Left ventricle myocardium inferior (tissue), 1 donor: ENCODE measurements at regions not wholly inside any gene's neighbourhood (a gene's known extent, or its start where the extent isn't known, plus 50 kb on each side); places are given as distances from the start of the nearest gene placed in this dataset.

ENCODE experiments used
- DNase-seq: peaks from one replicate; pipeline ENCODE4 v3.0.0-alpha.2; 2020
- H3K27ac ChIP-seq: fragments of 200-600 bp; replicated peaks from 2 replicates; pipeline ENCODE4 v1.8.0; 2021
- H3K27me3 ChIP-seq: fragments of 200-600 bp; 2 replicates; pipeline ENCODE4 v1.8.0; 2021; ENCODE audit warnings: low read depth
- H3K36me3 ChIP-seq: fragments of 200-600 bp; 2 replicates; pipeline ENCODE4 v1.8.0; 2021
- H3K4me1 ChIP-seq: fragments of 200-600 bp; 2 replicates; pipeline ENCODE4 v1.8.0; 2021
- H3K4me3 ChIP-seq: fragments of 200-600 bp; 2 replicates; pipeline ENCODE4 v1.8.0; 2021; ENCODE audit warnings: mild to moderate bottlenecking, moderate library complexity
- H3K9me3 ChIP-seq: fragments of 200-600 bp; replicated peaks from 2 replicates; pipeline ENCODE4 v1.8.0; 2021
- intact Hi-C: fragments of 100-400 bp; cut with micrococcal nuclease; formaldehyde crosslinking; loops from one replicate; pipeline ENCODE4 v1.11.0; 2022
- TF ChIP-seq, protein P1 (sequence below): fragments of 200-600 bp; IDR thresholded peaks from 2 replicates; pipeline ENCODE4 v1.8.0; 2021; ENCODE audit warnings: antibody characterized with exemption, mild to moderate bottlenecking, borderline replicate concordance
- donor health status: DM: no; HTN: yes; CAD: no; lungs with severe emphysema.

- no peaks in the 10 kb centered on the region for H3K36me3 ChIP-seq
- no peaks in the 10 kb centered on the region for H3K27me3 ChIP-seq
- peak overlapping the region; percentile 26 for H3K27ac ChIP-seq
- TF ChIP-seq, protein P1, sequence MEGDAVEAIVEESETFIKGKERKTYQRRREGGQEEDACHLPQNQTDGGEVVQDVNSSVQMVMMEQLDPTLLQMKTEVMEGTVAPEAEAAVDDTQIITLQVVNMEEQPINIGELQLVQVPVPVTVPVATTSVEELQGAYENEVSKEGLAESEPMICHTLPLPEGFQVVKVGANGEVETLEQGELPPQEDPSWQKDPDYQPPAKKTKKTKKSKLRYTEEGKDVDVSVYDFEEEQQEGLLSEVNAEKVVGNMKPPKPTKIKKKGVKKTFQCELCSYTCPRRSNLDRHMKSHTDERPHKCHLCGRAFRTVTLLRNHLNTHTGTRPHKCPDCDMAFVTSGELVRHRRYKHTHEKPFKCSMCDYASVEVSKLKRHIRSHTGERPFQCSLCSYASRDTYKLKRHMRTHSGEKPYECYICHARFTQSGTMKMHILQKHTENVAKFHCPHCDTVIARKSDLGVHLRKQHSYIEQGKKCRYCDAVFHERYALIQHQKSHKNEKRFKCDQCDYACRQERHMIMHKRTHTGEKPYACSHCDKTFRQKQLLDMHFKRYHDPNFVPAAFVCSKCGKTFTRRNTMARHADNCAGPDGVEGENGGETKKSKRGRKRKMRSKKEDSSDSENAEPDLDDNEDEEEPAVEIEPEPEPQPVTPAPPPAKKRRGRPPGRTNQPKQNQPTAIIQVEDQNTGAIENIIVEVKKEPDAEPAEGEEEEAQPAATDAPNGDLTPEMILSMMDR, result no peak
- no peak for DNase-seq
- peaks cover 7% of the 10 kb centered on the region for H3K4me1 ChIP-seq
- intact Hi-C loops, result no loop called here
- no peaks in the 10 kb centered on the region for H3K9me3 ChIP-seq
- H3K4me3 ChIP-seq, result no peak overlapping the region
These were observed 82.7 kb upstream of the KITLG start for GRCh38 chr12:88662961-88663360.

DNA sequence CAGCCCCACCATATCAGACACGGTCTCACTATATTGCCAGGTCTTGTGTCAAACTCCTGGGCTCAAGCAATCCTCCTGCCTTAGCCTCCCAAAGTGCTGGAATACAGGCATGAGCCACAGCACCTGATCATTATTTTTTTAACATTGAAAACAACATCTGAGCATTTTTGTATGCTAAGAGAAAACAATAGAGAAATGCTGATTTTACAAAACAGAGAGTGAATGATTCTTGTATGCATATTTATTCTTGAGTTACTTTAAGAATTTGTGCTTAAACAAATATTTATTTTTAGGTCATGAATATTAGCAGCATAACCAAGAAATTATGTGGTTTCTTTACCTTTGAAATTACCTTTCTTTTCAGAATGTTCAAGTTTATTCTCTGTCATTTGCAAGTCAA lies 81.8 kb upstream of the KITLG start:
- peaks cover 14% of the 10 kb centered on the region for H3K4me1 ChIP-seq
- no peaks in the 10 kb centered on the region for H3K27me3 ChIP-seq
- TF ChIP-seq, protein P1, result no peak
- no peaks in the 10 kb centered on the region for H3K36me3 ChIP-seq
- intact Hi-C loops, result no loop called here
- H3K9me3 ChIP-seq, result no peaks in the 10 kb centered on the region
- H3K27ac ChIP-seq, result no peak overlapping the region
- no peak for DNase-seq
- H3K4me3 ChIP-seq, result no peak overlapping the region

DNA sequence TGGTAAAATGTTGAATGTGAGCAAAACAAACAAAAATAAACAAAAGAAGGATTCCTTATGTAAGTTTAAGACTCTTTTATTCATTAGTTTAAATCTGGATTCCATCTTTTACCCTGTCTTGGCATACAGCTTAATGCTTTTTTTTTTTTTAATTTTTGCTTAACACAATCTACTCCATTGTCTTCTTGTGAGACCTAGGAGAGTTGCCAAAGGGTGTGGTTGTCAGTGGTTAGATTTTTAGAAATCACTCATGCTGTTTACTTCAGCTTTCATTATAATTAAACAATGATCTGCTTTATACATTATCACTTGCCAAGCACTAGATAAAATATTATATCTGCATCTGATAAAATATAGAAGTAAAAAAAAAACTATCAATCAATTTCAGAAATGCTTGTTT lies 77.7 kb upstream of the KITLG start:
- intact Hi-C loops, result no loop called here
- no peak overlapping the region for H3K4me3 ChIP-seq
- H3K9me3 ChIP-seq, result peaks cover 8% of the 10 kb centered on the region
- TF ChIP-seq, protein P1, result no peak
- peak overlapping the region; percentile 71 for H3K27ac ChIP-seq
- no peaks in the 10 kb centered on the region for H3K36me3 ChIP-seq
- H3K27me3 ChIP-seq, result no peaks in the 10 kb centered on the region
- peaks cover 14% of the 10 kb centered on the region for H3K4me1 ChIP-seq
- no peak for DNase-seq

DNA sequence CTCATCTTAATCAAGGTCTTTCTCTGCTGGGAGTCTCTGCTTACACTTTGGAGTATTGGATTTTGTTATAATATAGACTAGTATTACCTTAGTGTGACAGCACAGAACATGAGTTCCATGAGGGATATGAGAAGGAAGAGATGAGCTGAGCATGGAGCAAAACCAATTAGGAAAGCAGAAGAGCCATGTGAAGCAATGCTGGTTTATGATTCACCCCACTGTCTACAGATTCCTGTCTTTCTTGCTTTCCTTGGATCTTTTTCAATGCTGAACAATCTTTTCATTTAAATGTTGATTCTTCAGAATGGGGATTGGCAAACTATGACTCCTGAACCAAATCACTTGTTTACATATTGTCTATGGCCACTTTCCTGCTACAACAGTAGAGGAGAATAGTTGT lies 70.4 kb upstream of the KITLG start:
- Histone ChIP-seq H3K4me3 (no peak overlapping the region), H3K4me1 (no peaks in the 10 kb centered on the region), H3K27ac (no peak overlapping the region), H3K9me3 (peaks cover 8% of the 10 kb centered on the region), H3K27me3 (no peaks in the 10 kb centered on the region), H3K36me3 (no peaks in the 10 kb centered on the region)
- no peak for DNase-seq
- intact Hi-C loops, result no loop called here
- TF ChIP-seq, protein P1, result no peak

DNA sequence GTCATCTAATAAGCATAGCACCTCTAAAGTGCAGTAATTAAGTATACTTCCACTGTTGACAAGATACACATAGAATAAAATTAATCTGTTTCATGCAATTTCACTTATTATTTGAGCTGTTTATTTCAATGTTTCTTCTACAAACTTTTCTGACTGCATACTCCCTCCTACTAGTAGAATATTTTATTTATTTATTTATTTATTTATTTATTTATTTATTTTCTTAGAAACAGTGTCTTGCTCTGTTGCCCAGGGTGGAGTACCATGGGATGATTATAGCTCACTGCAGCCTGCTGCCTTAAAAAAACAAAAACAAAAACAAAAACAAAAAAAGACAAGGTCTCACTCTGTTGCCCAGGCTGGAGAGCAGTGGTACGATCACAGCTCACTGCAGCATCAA lies 68.4 kb upstream of the KITLG start:
- Histone ChIP-seq H3K4me3 (no peak overlapping the region), H3K9me3 (peaks cover under 1% of the 10 kb centered on the region), H3K27me3 (no peaks in the 10 kb centered on the region), H3K27ac (no peak overlapping the region), H3K4me1 (no peaks in the 10 kb centered on the region), H3K36me3 (no peaks in the 10 kb centered on the region)
- DNase-seq, result no peak
- intact Hi-C loops, result no loop called here
- TF ChIP-seq, protein P1, result no peak

DNA sequence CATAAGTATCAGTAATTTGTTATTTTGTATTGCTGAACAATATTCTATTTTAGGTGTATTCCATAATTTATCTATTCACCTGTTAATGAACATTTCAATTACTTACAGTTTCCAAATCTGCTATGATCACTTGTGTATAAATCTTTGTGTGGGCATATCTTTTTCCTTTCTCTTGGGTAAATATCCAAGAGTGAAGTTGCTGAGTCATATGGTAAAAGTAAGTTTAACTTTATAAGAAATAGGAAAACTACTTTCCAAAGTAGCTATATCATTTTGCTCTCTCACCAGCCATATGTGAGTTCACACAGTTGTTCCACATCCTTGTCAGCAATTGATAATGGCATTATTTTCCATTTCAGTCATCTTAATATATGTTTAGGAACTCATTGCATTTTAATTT lies 66.6 kb upstream of the KITLG start:
- intact Hi-C loops, result no loop called here
- Histone ChIP-seq H3K27ac (no peak overlapping the region), H3K4me3 (no peak overlapping the region), H3K4me1 (no peaks in the 10 kb centered on the region), H3K36me3 (no peaks in the 10 kb centered on the region), H3K27me3 (no peaks in the 10 kb centered on the region), H3K9me3 (no peaks in the 10 kb centered on the region)
- TF ChIP-seq, protein P1, result no peak
- DNase-seq, result no peak
